ENCODE measurements at regions not wholly inside any gene's neighbourhood (a gene's known extent, or its start where the extent isn't known, plus 50 kb on each side); places are given as distances from the start of the nearest gene placed in this dataset.

GRCh38 chr2:143928613-143929012 is 591.3 kb downstream of the ZEB2 start:
- TF ChIP-seq POLR2A (IDR thresholded peaks at IDR 0.05) (no peak), CTCF (IDR thresholded peaks at IDR 0.05) (no peak)

All from Peyer's patch (tissue), 4 donors.